ENCODE measurements at regions not wholly inside any gene's neighbourhood (a gene's known extent, or its start where the extent isn't known, plus 50 kb on each side); places are given as distances from the start of the nearest gene placed in this dataset.
A peak's percentile ranks its signal among the peaks of the same experiment; 100 is the strongest.

- no peak overlapping the region for H3K4me3 ChIP-seq (ENCODE audit: low read length)
- DNase-seq (ENCODE audit: low read depth), result peak; percentile 24
- TF ChIP-seq CTCF (IDR thresholded peaks at IDR 0.05; ENCODE audit: insufficient read depth, low read depth, low read length, missing control alignments), result no peak
Measured at GRCh38 chr13:106846571-106847448, 278.9 kb upstream of the ARGLU1 start.

GRCh38 chr13:106836186-106836802 is 268.4 kb upstream of the ARGLU1 start:
- no peak overlapping the region for H3K4me3 ChIP-seq (ENCODE audit: low read length)
- no peak for DNase-seq (ENCODE audit: low read depth)
- no peak for TF ChIP-seq CTCF (IDR thresholded peaks at IDR 0.05; ENCODE audit: insufficient read depth, low read depth, low read length, missing control alignments)

GRCh38 chr13:106835477-106835876 is 267.5 kb upstream of the ARGLU1 start:
- TF ChIP-seq CTCF (IDR thresholded peaks at IDR 0.05; ENCODE audit: insufficient read depth, low read depth, low read length, missing control alignments), result no peak
- DNase-seq (ENCODE audit: low read depth), result no peak
- no peak overlapping the region for H3K4me3 ChIP-seq (ENCODE audit: low read length)

GRCh38 chr13:106821979-106822378 is 254.0 kb upstream of the ARGLU1 start:
- H3K4me3 ChIP-seq (ENCODE audit: low read length), result no peak overlapping the region

GRCh38 chr13:106819413-106820180 is 251.7 kb upstream of the ARGLU1 start:
- DNase-seq (ENCODE audit: low read depth), result no peak
- no peak overlapping the region for H3K4me3 ChIP-seq (ENCODE audit: low read length)
- no peak for TF ChIP-seq CTCF (IDR thresholded peaks at IDR 0.05; ENCODE audit: insufficient read depth, low read depth, low read length, missing control alignments)

More at GRCh38 chr13:106821979-106822378, 254.0 kb upstream of the ARGLU1 start:
- TF ChIP-seq CTCF (IDR thresholded peaks at IDR 0.05; ENCODE audit: insufficient read depth, low read depth, low read length, missing control alignments), result no peak
- no peak for DNase-seq (ENCODE audit: low read depth)

- H3K4me3 ChIP-seq (ENCODE audit: low read length), result no peak overlapping the region
- no peak for DNase-seq (ENCODE audit: low read depth)
- no peak for TF ChIP-seq CTCF (IDR thresholded peaks at IDR 0.05; ENCODE audit: insufficient read depth, low read depth, low read length, missing control alignments)
Measured at GRCh38 chr13:106818971-106819370, 251.0 kb upstream of the ARGLU1 start.
